GM19397 (cell line): ENCODE measurements at regions not wholly inside any gene's neighbourhood (a gene's known extent, or its start where the extent isn't known, plus 50 kb on each side); places are given as distances from the start of the nearest gene placed in this dataset.
"Not testable (repeated sequence)": the region's sequence is repeated elsewhere in the genome, so short reads cannot be mapped to it uniquely, and the experiment has no call there.

Experiments used
- ATAC-seq: cut with Tn5 transposase; IDR thresholded peaks from one replicate; pipeline ENCODE4 v1.9.1; 2021; ENCODE audit warnings: mild to moderate bottlenecking, moderate library complexity; ENCODE audit not compliant: unreplicated experiment

GRCh38 chr6:113669606-113670005, 187.5 kb upstream of the MARCKS start:
- no peak for ATAC-seq

- ATAC-seq, result no peak
Measured at GRCh38 chr6:113671421-113671820, 185.7 kb upstream of the MARCKS start.

- ATAC-seq, result no peak
Measured at GRCh38 chr6:113672491-113673149, 184.5 kb upstream of the MARCKS start.

GRCh38 chr6:113674075-113674474, 183.1 kb upstream of the MARCKS start:
- ATAC-seq, result no peak

GRCh38 chr6:113676057-113676456, 181.1 kb upstream of the MARCKS start:
- ATAC-seq, result no peak

GRCh38 chr6:113676968-113677367, 180.2 kb upstream of the MARCKS start:
- ATAC-seq, result no peak

GRCh38 chr6:113679051-113679450, 178.1 kb upstream of the MARCKS start:
- ATAC-seq, result no peak

- no peak for ATAC-seq
Measured at GRCh38 chr6:113680301-113680700, 176.8 kb upstream of the MARCKS start.

GRCh38 chr6:113683968-113684367, 173.2 kb upstream of the MARCKS start:
- ATAC-seq, result no peak

GRCh38 chr6:113684382-113684901, 172.7 kb upstream of the MARCKS start:
- ATAC-seq, result no peak

GRCh38 chr6:113686049-113686448, 171.1 kb upstream of the MARCKS start:
- ATAC-seq, result no peak

- not testable (repeated sequence) for ATAC-seq
Measured at GRCh38 chr6:113689620-113690019, 167.5 kb upstream of the MARCKS start.

GRCh38 chr6:113690281-113691259, 166.6 kb upstream of the MARCKS start:
- no peak for ATAC-seq

GRCh38 chr6:113691260-113691656, 165.9 kb upstream of the MARCKS start:
- ATAC-seq, result no peak

GRCh38 chr6:113693851-113694250, 163.3 kb upstream of the MARCKS start:
- no peak for ATAC-seq

GRCh38 chr6:113694278-113695077, 162.7 kb upstream of the MARCKS start:
- ATAC-seq, result no peak

- no peak for ATAC-seq
Measured at GRCh38 chr6:113695516-113695915, 161.6 kb upstream of the MARCKS start.

- no peak for ATAC-seq
Measured at GRCh38 chr6:113696960-113697359, 160.2 kb upstream of the MARCKS start.

GRCh38 chr6:113697632-113698410, 159.3 kb upstream of the MARCKS start:
- no peak for ATAC-seq

- ATAC-seq, result no peak
Measured at GRCh38 chr6:113699239-113699638, 157.9 kb upstream of the MARCKS start.
